ENCODE measurements at regions not wholly inside any gene's neighbourhood (a gene's known extent, or its start where the extent isn't known, plus 50 kb on each side); places are given as distances from the start of the nearest gene placed in this dataset.

DNA sequence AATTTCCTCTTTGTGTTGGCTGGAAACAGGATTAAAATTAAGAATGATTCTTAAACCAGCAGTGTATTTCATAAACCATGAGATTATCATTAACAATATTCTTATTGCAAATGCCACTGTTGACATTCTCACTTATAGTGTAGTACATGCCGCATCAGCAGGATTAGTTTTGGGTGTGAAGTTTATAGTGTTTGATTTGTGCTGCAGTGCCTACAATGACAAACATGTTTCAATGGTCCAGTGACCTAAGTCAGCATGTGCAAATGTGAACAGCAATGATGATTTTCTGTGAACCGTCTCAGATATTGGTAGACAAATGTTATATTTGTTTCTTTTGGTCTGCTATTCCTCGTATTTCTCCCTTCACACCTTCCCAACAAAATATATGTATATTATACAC lies 49.8 kb upstream of the TDRD3 start:
- TF ChIP-seq, protein P1, sequence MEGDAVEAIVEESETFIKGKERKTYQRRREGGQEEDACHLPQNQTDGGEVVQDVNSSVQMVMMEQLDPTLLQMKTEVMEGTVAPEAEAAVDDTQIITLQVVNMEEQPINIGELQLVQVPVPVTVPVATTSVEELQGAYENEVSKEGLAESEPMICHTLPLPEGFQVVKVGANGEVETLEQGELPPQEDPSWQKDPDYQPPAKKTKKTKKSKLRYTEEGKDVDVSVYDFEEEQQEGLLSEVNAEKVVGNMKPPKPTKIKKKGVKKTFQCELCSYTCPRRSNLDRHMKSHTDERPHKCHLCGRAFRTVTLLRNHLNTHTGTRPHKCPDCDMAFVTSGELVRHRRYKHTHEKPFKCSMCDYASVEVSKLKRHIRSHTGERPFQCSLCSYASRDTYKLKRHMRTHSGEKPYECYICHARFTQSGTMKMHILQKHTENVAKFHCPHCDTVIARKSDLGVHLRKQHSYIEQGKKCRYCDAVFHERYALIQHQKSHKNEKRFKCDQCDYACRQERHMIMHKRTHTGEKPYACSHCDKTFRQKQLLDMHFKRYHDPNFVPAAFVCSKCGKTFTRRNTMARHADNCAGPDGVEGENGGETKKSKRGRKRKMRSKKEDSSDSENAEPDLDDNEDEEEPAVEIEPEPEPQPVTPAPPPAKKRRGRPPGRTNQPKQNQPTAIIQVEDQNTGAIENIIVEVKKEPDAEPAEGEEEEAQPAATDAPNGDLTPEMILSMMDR (IDR thresholded peaks at IDR 0.05; ENCODE audit: borderline replicate concordance, extremely low read depth, low read length, poor library complexity, severe bottlenecking) = no peak
- TF ChIP-seq EZH2 (IDR thresholded peaks at IDR 0.05; ENCODE audit: borderline replicate concordance, low read depth, low read length, severe bottlenecking) = no peak

Measured in DND-41 (cell line).